OCI-LY3 (cell line): ENCODE measurements at regions not wholly inside any gene's neighbourhood (a gene's known extent, or its start where the extent isn't known, plus 50 kb on each side); places are given as distances from the start of the nearest gene placed in this dataset.

Experiments
- H2AFZ ChIP-seq: fragments of 200-600, 300-600 bp; shearing (Covaris generic); 2 replicates; pipeline ENCODE4 v1.6.0; 2014; ENCODE audit warnings: antibody characterized with exemption, low read depth, low read length
- H3K27ac ChIP-seq: fragments of 200-600, 300-600 bp; sonication (generic); 2 replicates; pipeline ENCODE4 v1.5.1; 2014; ENCODE audit warnings: mild to moderate bottlenecking, low read length, moderate library complexity, mixed read lengths
- H3K27me3 ChIP-seq: fragments of 200-600, 300-600 bp; sonication (generic); 2 replicates; pipeline ENCODE4 v1.6.1; 2014; ENCODE audit warnings: low read depth, low read length, mixed read lengths
- H3K36me3 ChIP-seq: fragments of 200-600, 300-600 bp; sonication (generic); replicated peaks from 2 replicates; pipeline ENCODE3; 2014; ENCODE audit warnings: low read depth, low read length, mixed read lengths
- H3K4me1 ChIP-seq: fragments of 300-600, 200-600 bp; sonication (generic); 2 replicates; pipeline ENCODE4 v1.6.1; 2014; ENCODE audit warnings: low read length, mixed read lengths
- H3K4me2 ChIP-seq: fragments of 200-600, 300-600 bp; sonication (generic); 2 replicates; pipeline ENCODE4 v1.6.1; 2014; ENCODE audit warnings: low read length, mixed read lengths
- H3K4me3 ChIP-seq: fragments of 300-600, 200-600 bp; sonication (generic); 2 replicates; pipeline ENCODE4 v1.5.1; 2014; ENCODE audit warnings: antibody characterized with exemption, mild to moderate bottlenecking, low read length, moderate library complexity
- H3K79me2 ChIP-seq: fragments of 300-600, 200-600 bp; shearing (Covaris generic); 2 replicates; pipeline ENCODE4 v1.6.1; 2014; ENCODE audit warnings: mild to moderate bottlenecking, low read length, mixed read lengths
- H3K9ac ChIP-seq: fragments of 300-600, 200-600 bp; shearing (Covaris generic); 2 replicates; pipeline ENCODE4 v1.6.0; 2014; ENCODE audit warnings: mild to moderate bottlenecking, low read length, moderate library complexity
- H3K9me3 ChIP-seq: fragments of 200-600, 300-600 bp; shearing (Covaris generic); 2 replicates; pipeline ENCODE4 v1.6.1; 2014; ENCODE audit warnings: low read length, mixed read lengths; ENCODE audit not compliant: insufficient read depth
- H4K20me1 ChIP-seq: fragments of 200-600, 300-600 bp; sonication (generic); 2 replicates; pipeline ENCODE4 v1.6.1; 2016; ENCODE audit warnings: low read length, mixed read lengths; ENCODE audit not compliant: insufficient read depth
- EZH2phosphoT487 ChIP-seq: fragments of 200-600 bp; shearing (Covaris generic); IDR thresholded peaks from 2 replicates; pipeline ENCODE4 v1.6.1; 2018; ENCODE audit warnings: antibody characterized with exemption, mixed run types, low read depth
- TF ChIP-seq, protein P1 (sequence below): fragments of 200-600, 300-600 bp; sonication (generic); IDR thresholded peaks from 2 replicates; pipeline ENCODE4 v1.5.1; 2014; ENCODE audit warnings: antibody characterized with exemption, low read length, low read depth

DNA sequence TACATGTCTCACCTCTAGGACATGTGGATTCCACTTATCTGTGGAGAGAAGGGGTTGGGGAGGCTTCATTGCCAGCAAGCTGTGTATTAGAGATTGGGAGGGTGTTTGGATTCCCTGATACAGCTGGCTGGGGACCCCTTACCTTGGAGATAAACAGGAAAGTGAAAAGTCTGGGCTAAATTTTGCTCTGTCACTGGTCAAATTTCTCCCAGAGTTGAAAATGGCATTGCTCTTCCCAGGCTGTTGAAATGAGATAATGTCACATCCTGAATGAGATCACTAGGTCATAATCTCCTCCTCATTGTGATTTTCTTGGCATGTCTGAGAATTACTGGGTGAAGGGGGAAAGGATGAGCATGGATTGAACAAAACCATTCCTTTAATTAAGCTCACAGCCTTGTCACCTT lies 265.0 kb upstream of the PARD3B start:
- H3K27ac ChIP-seq = no peak overlapping the region
- no peak overlapping the region for H2AFZ ChIP-seq
- no peak overlapping the region for H3K9ac ChIP-seq
- no peak overlapping the region for H3K4me3 ChIP-seq
- H3K36me3 ChIP-seq = no peaks in the 10 kb centered on the region
- H3K27me3 ChIP-seq = peaks cover 26% of the 10 kb centered on the region
- no peaks in the 10 kb centered on the region for H3K9me3 ChIP-seq
- no peaks in the 10 kb centered on the region for H3K79me2 ChIP-seq
- H3K4me1 ChIP-seq = no peaks in the 10 kb centered on the region
- TF ChIP-seq, protein P1, sequence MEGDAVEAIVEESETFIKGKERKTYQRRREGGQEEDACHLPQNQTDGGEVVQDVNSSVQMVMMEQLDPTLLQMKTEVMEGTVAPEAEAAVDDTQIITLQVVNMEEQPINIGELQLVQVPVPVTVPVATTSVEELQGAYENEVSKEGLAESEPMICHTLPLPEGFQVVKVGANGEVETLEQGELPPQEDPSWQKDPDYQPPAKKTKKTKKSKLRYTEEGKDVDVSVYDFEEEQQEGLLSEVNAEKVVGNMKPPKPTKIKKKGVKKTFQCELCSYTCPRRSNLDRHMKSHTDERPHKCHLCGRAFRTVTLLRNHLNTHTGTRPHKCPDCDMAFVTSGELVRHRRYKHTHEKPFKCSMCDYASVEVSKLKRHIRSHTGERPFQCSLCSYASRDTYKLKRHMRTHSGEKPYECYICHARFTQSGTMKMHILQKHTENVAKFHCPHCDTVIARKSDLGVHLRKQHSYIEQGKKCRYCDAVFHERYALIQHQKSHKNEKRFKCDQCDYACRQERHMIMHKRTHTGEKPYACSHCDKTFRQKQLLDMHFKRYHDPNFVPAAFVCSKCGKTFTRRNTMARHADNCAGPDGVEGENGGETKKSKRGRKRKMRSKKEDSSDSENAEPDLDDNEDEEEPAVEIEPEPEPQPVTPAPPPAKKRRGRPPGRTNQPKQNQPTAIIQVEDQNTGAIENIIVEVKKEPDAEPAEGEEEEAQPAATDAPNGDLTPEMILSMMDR = no peak
- TF ChIP-seq EZH2phosphoT487 = no peak
- no peaks in the 10 kb centered on the region for H4K20me1 ChIP-seq
- no peak overlapping the region for H3K4me2 ChIP-seq

DNA sequence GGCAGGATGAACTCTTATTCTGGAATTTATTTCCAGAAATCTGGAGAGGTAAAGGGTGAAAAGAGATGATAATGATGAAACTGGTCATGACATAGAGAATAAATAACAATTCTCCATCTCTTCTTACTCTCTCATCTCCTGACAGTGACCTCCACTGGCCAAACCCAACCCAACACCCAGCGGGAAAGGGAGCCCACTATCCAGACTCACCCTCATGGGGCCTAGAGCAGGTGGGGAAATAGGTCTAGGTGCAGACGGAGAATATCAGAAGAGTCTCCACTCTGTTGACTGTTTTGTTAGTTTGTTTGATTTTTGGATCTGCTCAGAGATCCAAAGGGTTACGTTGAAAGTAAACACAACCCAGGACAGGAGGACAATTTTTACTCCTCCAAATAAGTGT lies 263.2 kb upstream of the PARD3B start:
- H3K9me3 ChIP-seq = no peaks in the 10 kb centered on the region
- H3K27me3 ChIP-seq = peaks cover 26% of the 10 kb centered on the region
- H4K20me1 ChIP-seq = no peaks in the 10 kb centered on the region
- no peak overlapping the region for H3K9ac ChIP-seq
- no peaks in the 10 kb centered on the region for H3K79me2 ChIP-seq
- H2AFZ ChIP-seq = no peak overlapping the region
- no peak for TF ChIP-seq EZH2phosphoT487
- TF ChIP-seq, protein P1 = no peak
- no peak overlapping the region for H3K4me3 ChIP-seq
- no peaks in the 10 kb centered on the region for H3K4me1 ChIP-seq
- no peaks in the 10 kb centered on the region for H3K36me3 ChIP-seq
- no peak overlapping the region for H3K4me2 ChIP-seq
- H3K27ac ChIP-seq = no peak overlapping the region

DNA sequence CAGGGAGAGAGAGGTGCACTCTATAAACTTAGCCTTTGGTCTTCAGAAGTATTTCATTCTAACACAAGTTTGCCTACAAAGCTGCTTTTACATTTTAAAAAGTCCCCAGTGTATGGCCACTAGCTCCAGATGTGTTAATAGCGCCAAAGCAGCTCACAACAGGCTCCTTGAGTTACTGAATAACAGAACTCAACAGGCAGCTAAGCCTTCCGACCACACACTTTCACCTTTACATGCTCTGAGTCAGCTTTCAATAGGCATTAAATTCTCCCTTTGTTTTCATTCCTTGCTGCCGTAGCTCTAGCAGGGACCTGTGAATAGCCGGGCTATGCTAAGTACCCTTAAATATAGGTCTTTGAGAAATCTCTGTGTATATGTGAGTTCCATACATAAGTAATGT lies 262.8 kb upstream of the PARD3B start:
- no peaks in the 10 kb centered on the region for H3K4me1 ChIP-seq
- H3K79me2 ChIP-seq = no peaks in the 10 kb centered on the region
- H3K9ac ChIP-seq = no peak overlapping the region
- H3K9me3 ChIP-seq = no peaks in the 10 kb centered on the region
- H4K20me1 ChIP-seq = no peaks in the 10 kb centered on the region
- no peaks in the 10 kb centered on the region for H3K36me3 ChIP-seq
- no peak overlapping the region for H2AFZ ChIP-seq
- no peak overlapping the region for H3K4me3 ChIP-seq
- no peak overlapping the region for H3K27ac ChIP-seq
- H3K27me3 ChIP-seq = peaks cover 26% of the 10 kb centered on the region
- H3K4me2 ChIP-seq = no peak overlapping the region
- TF ChIP-seq EZH2phosphoT487 = no peak
- TF ChIP-seq, protein P1 = no peak

DNA sequence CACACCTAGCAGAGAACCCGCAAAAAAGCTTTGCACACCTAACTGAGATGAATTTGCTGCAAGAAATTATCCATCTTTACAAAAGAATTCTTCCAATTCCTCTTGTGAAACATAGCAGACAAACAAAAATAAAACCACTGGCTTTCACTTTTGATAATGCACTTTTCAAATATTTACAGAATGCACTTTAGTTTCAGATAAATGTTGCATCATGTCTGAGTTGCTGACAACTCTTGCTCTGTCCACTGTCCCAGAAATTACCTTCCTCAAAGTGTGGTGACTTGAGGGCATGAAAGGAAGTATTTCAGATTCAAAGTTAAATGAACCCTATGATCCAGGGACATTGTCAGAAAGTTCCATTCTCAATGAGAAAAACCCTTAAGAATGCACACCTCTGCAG lies 256.2 kb upstream of the PARD3B start:
- Histone ChIP-seq H3K9ac (no peak overlapping the region), H3K4me3 (no peak overlapping the region), H3K4me1 (no peaks in the 10 kb centered on the region), H3K79me2 (no peaks in the 10 kb centered on the region), H3K27ac (no peak overlapping the region), H3K36me3 (no peaks in the 10 kb centered on the region), H3K9me3 (no peaks in the 10 kb centered on the region), H3K4me2 (no peak overlapping the region), H4K20me1 (no peaks in the 10 kb centered on the region), H2AFZ (no peak overlapping the region), H3K27me3 (peaks cover 12% of the 10 kb centered on the region)
- TF ChIP-seq, protein P1 = no peak
- TF ChIP-seq EZH2phosphoT487 = no peak
